Endodermal cell (in vitro differentiated cells): ENCODE measurements at regions not wholly inside any gene's neighbourhood (a gene's known extent, or its start where the extent isn't known, plus 50 kb on each side); places are given as distances from the start of the nearest gene placed in this dataset.
A peak's percentile ranks its signal among the peaks of the same experiment; 100 is the strongest.

Source experiments
- DNase-seq: peaks from one replicate; pipeline ENCODE4 v3.0.0-alpha.2; 2017
- H3K27ac ChIP-seq: 2 replicates; pipeline ENCODE4 v1.5.1; 2013; ENCODE audit warnings: mild to moderate bottlenecking, low read depth, low read length, moderate library complexity
- H3K27me3 ChIP-seq: 2 replicates; pipeline ENCODE4 v1.6.1; 2013; ENCODE audit warnings: mild to moderate bottlenecking, low read length, moderate library complexity; ENCODE audit not compliant: insufficient read depth, control insufficient read depth, poor library complexity, severe bottlenecking
- H3K36me3 ChIP-seq: 2 replicates; pipeline ENCODE4 v1.7.0; 2013; ENCODE audit warnings: mild to moderate bottlenecking, low read length, moderate library complexity; ENCODE audit not compliant: control insufficient read depth, insufficient read depth
- H3K4me1 ChIP-seq: one replicate; pipeline ENCODE4 v1.7.0; 2013; ENCODE audit warnings: low read length; ENCODE audit not compliant: control insufficient read depth, insufficient read depth
- H3K4me3 ChIP-seq: 2 replicates; pipeline ENCODE4 v1.5.1; 2013; ENCODE audit warnings: mild to moderate bottlenecking, low read length, moderate library complexity
- H3K9ac ChIP-seq: 2 replicates; pipeline ENCODE4 v1.6.1; 2013; ENCODE audit warnings: mild to moderate bottlenecking, low read length, moderate library complexity; ENCODE audit not compliant: poor library complexity, severe bottlenecking; ENCODE audit errors: extremely low read depth
- H3K9me3 ChIP-seq: 2 replicates; pipeline ENCODE4 v1.6.1; 2013; ENCODE audit warnings: mild to moderate bottlenecking, low read length, moderate library complexity; ENCODE audit not compliant: control insufficient read depth
- H3K27ac Mint-ChIP-seq: 2 replicates; pipeline ENCODE4 v1.8.0; 2020; ENCODE audit warnings: mixed read lengths
- H3K27me3 Mint-ChIP-seq: 2 replicates; pipeline ENCODE4 v1.8.0; 2021; ENCODE audit warnings: mild to moderate bottlenecking, mixed read lengths; ENCODE audit not compliant: insufficient read depth
- H3K36me3 Mint-ChIP-seq: 2 replicates; pipeline ENCODE4 v1.8.0; 2020; ENCODE audit warnings: low read depth, mixed read lengths
- H3K4me1 Mint-ChIP-seq: 2 replicates; pipeline ENCODE4 v1.8.0; 2020; ENCODE audit warnings: mixed read lengths
- H3K4me3 Mint-ChIP-seq: 2 replicates; pipeline ENCODE4 v1.8.0; 2020; ENCODE audit warnings: mild to moderate bottlenecking, moderate library complexity, mixed read lengths
- H3K9me3 Mint-ChIP-seq: 2 replicates; pipeline ENCODE4 v1.8.0; 2020; ENCODE audit warnings: mild to moderate bottlenecking, mixed read lengths
- WGBS, 2 experiments: methylation state at CpG; one replicate each; pipeline versions ENCODE4 v1.1.5 to v1.1.7; 2013; ENCODE audit warnings: missing lambda C conversion rate in 2 of 2, mixed read lengths in 1 of 2; ENCODE audit not compliant: insufficient coverage in 1 of 2, insufficient read length in 1 of 2; 5-methylcytosine and 5-hydroxymethylcytosine counted together
- TF ChIP-seq, protein P1 (sequence below): fragments of 200-600 bp; sonication (generic); conservative IDR thresholded peaks from 2 replicates; pipeline ENCODE4 v1.5.0; 2021; ENCODE audit warnings: antibody characterized with exemption, mild to moderate bottlenecking

DNA sequence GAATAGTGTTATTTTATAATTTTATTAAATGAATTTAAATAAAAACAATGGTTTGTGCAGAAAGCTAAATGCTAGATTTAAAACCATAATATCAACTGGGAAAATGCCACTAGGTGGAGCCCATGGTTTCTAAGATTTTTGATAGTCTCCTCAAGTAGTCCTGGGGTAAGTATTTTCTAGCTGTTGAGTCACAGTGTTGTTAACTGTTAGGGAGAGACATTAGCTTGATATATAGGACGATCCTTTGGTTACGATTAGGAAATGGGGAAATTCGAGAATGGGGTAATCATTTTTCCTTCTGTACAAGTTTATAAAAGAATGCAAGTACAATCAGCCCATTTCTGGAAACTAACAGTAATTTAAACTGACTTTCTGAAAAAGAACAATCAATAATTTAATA, 378.4 kb downstream of the ANKRD50 start:
- Histone ChIP-seq H3K9me3 (no peaks in the 10 kb centered on the region), H3K4me1 (no peaks in the 10 kb centered on the region), H3K36me3 (no peaks in the 10 kb centered on the region), H3K9ac (no peak overlapping the region), H3K27me3 (no peaks in the 10 kb centered on the region), H3K27ac (no peak overlapping the region), H3K4me3 (no peak overlapping the region)
- Mint-ChIP-seq H3K4me3 (no peak overlapping the region), H3K27ac (no peak overlapping the region), H3K27me3 (no peaks in the 10 kb centered on the region), H3K36me3 (no peaks in the 10 kb centered on the region), H3K4me1 (no peaks in the 10 kb centered on the region), H3K9me3 (no peaks in the 10 kb centered on the region)
- 35% methylated on average over 3 of the region's 3 CpGs; no CpG with 5 or more reads in 1 of the 2 experiments for whole genome bisulfite sequencing, 2 experiments
- TF ChIP-seq, protein P1, sequence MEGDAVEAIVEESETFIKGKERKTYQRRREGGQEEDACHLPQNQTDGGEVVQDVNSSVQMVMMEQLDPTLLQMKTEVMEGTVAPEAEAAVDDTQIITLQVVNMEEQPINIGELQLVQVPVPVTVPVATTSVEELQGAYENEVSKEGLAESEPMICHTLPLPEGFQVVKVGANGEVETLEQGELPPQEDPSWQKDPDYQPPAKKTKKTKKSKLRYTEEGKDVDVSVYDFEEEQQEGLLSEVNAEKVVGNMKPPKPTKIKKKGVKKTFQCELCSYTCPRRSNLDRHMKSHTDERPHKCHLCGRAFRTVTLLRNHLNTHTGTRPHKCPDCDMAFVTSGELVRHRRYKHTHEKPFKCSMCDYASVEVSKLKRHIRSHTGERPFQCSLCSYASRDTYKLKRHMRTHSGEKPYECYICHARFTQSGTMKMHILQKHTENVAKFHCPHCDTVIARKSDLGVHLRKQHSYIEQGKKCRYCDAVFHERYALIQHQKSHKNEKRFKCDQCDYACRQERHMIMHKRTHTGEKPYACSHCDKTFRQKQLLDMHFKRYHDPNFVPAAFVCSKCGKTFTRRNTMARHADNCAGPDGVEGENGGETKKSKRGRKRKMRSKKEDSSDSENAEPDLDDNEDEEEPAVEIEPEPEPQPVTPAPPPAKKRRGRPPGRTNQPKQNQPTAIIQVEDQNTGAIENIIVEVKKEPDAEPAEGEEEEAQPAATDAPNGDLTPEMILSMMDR, result peak; percentile 83
- DNase-seq, result peak; percentile 57

- H3K27ac Mint-ChIP-seq, result peak overlapping the region; percentile 12
- H3K27me3 Mint-ChIP-seq, result no peaks in the 10 kb centered on the region
- Histone ChIP-seq H3K36me3 (no peaks in the 10 kb centered on the region), H3K27me3 (no peaks in the 10 kb centered on the region), H3K27ac (no peak overlapping the region), H3K4me1 (no peaks in the 10 kb centered on the region), H3K9me3 (peaks cover 5% of the 10 kb centered on the region), H3K9ac (no peak overlapping the region), H3K4me3 (no peak overlapping the region)
- no peaks in the 10 kb centered on the region for H3K36me3 Mint-ChIP-seq
- H3K9me3 Mint-ChIP-seq, result peaks cover 10% of the 10 kb centered on the region
- no peak overlapping the region for H3K4me3 Mint-ChIP-seq
- TF ChIP-seq, protein P1, result no peak
- DNase-seq, result no peak
- WGBS, 2 experiments, result 93 to 100% methylated on average over 2 to 3 of the region's 3 CpGs
- H3K4me1 Mint-ChIP-seq, result no peaks in the 10 kb centered on the region
These were observed 374.7 kb downstream of the ANKRD50 start for GRCh38 chr4:124337874-124338273.

DNA sequence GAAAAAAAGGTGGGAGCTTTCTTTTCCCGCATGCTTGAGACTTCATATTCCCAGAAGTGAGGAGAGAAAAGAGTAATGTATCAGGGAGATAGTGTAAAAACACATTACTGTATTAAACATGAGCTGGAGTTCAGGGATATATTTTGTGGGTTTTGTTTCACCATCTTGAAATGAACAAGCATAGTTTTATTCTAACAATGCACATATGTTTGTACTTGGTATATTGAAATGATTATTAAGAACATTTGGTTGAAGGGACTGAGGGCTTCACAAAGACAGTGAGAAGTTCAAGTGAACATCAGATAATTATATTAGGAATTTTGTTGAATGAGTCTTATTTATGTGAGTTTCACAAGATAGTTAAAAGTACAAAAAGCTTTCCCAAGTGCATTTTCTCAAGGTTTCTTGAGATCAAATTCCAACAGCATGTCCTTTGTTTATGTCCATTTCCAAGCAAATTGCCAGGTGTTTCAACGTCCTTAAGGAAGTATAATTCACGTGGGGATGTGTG, 368.8 kb downstream of the ANKRD50 start:
- no peaks in the 10 kb centered on the region for H3K27me3 Mint-ChIP-seq
- H3K4me3 Mint-ChIP-seq, result no peak overlapping the region
- TF ChIP-seq, protein P1, result no peak
- no peak for DNase-seq
- H3K9me3 Mint-ChIP-seq, result peaks cover 10% of the 10 kb centered on the region
- no peak overlapping the region for H3K4me3 ChIP-seq
- H3K27ac Mint-ChIP-seq, result no peak overlapping the region
- peaks cover 5% of the 10 kb centered on the region for H3K9me3 ChIP-seq
- H3K27me3 ChIP-seq, result no peaks in the 10 kb centered on the region
- WGBS, 2 experiments, result 70 to 90% methylated on average over 2 to 3 of the region's 3 CpGs
- no peak overlapping the region for H3K27ac ChIP-seq
- H3K4me1 ChIP-seq, result no peaks in the 10 kb centered on the region
- H3K36me3 ChIP-seq, result no peaks in the 10 kb centered on the region
- no peaks in the 10 kb centered on the region for H3K36me3 Mint-ChIP-seq
- no peak overlapping the region for H3K9ac ChIP-seq
- H3K4me1 Mint-ChIP-seq, result no peaks in the 10 kb centered on the region
